Panc1 (cell line): ENCODE measurements at regions not wholly inside any gene's neighbourhood (a gene's known extent, or its start where the extent isn't known, plus 50 kb on each side); places are given as distances from the start of the nearest gene placed in this dataset.

Source experiments
- ATAC-seq: fragments of 200-7000 bp; cut with Tn5 transposase; 2 replicates; pipeline ENCODE4 v1.9.1; 2020; ENCODE audit warnings: mild to moderate bottlenecking, moderate library complexity
- BruUV-seq: library from RNA; stranded (reverse); fragments of 400-500 nt; replicated peaks from 2 replicates; lab custom pipeline; 2021; lab: Mats Ljungman, UMichigan
- CTCF ChIA-PET: fragments of 300-600 bp; sonication (Branson Sonifier 250); formaldehyde crosslinking; loops from one replicate; lab custom pipeline; 2022; ENCODE audit warnings: antibody characterized with exemption; lab: Charles Lee
- POLR2A ChIA-PET: fragments of 300-600 bp; sonication (Branson Sonifier 250); formaldehyde crosslinking; loops from one replicate; lab custom pipeline; 2022; ENCODE audit warnings: antibody characterized with exemption; lab: Charles Lee
- DNase-seq: peaks from one replicate; pipeline ENCODE4 v3.0.0-alpha.2; 2010; ENCODE audit warnings: low read depth, low spot score
- H3K27ac ChIP-seq: 2 replicates; pipeline ENCODE4 v1.5.1; 2011; ENCODE audit warnings: mild to moderate bottlenecking, low read length, inconsistent platforms
- H3K27me3 ChIP-seq: fragments of 200-500 bp; sonication (Bioruptor generic); 2 replicates; pipeline ENCODE4 v1.6.0; 2014; ENCODE audit warnings: low read length, inconsistent platforms; ENCODE audit not compliant: control insufficient read depth, insufficient read depth
- H3K36me3 ChIP-seq: fragments of 200-500 bp; sonication (Bioruptor generic); 2 replicates; pipeline ENCODE4 v1.5.1; 2014; ENCODE audit warnings: inconsistent platforms, mild to moderate bottlenecking, low read length, moderate library complexity; ENCODE audit not compliant: control insufficient read depth, insufficient read depth
- H3K4me1 ChIP-seq: 2 replicates; pipeline ENCODE4 v1.5.1; 2011; ENCODE audit warnings: inconsistent platforms, mild to moderate bottlenecking, low read length, moderate library complexity; ENCODE audit not compliant: control insufficient read depth, insufficient read depth
- H3K4me3 ChIP-seq, 2 experiments: 2 replicates each; pipeline ENCODE4 v1.5.1; 2011 to 2012; ENCODE audit warnings: low read depth in 2 of 2, low read length in 2 of 2, mild to moderate bottlenecking in 2 of 2, inconsistent platforms in 1 of 2, moderate library complexity in 1 of 2
- H3K9me3 ChIP-seq: fragments of 200-500 bp; sonication (Bioruptor generic); 2 replicates; pipeline ENCODE4 v1.5.1; 2014; ENCODE audit warnings: low read depth, mild to moderate bottlenecking, inconsistent platforms, low read length, moderate library complexity; ENCODE audit not compliant: control insufficient read depth, insufficient read depth
- CTCF ChIP-seq: fragments of 450-650 bp; IDR thresholded peaks from 2 replicates; pipeline ENCODE4 v1.5.1; 2017; ENCODE audit warnings: mild to moderate bottlenecking
- POLR2AphosphoS5 ChIP-seq: IDR thresholded peaks from 2 replicates; pipeline ENCODE4 v1.6.1; 2012; ENCODE audit warnings: mild to moderate bottlenecking, low read depth, low read length, moderate library complexity
- REST ChIP-seq, 2 experiments: IDR thresholded peaks; 2 replicates each; pipeline ENCODE4 v1.6.1; 2011 to 2012; ENCODE audit warnings: low read depth in 2 of 2, control low read depth in 1 of 2, low read length in 1 of 2, mild to moderate bottlenecking in 1 of 2, moderate library complexity in 1 of 2; ENCODE audit not compliant: insufficient read depth in 1 of 2
- SIN3A ChIP-seq: IDR thresholded peaks from 2 replicates; pipeline ENCODE4 v1.6.1; 2012; ENCODE audit warnings: low read depth, mild to moderate bottlenecking, low read length, moderate library complexity, borderline replicate concordance; ENCODE audit not compliant: insufficient read depth
- TCF7L2 ChIP-seq: IDR thresholded peaks from 2 replicates; pipeline ENCODE4 v1.6.1; 2011; ENCODE audit warnings: mild to moderate bottlenecking, low read depth, low read length, inconsistent platforms
- in situ Hi-C: cut with HindIII; loops from 2 replicates; pipeline ENCODE4 v1.10.0; 2016; ENCODE audit warnings: low sequenced_read_pairs, low pct_unique_long_range_greater_than_20kb
- intact Hi-C: fragments of 100-400 bp; cut with micrococcal nuclease; formaldehyde crosslinking; loops from one replicate; pipeline ENCODE4 v1.10.0; 2022; ENCODE audit not compliant: unreplicated experiment

DNA sequence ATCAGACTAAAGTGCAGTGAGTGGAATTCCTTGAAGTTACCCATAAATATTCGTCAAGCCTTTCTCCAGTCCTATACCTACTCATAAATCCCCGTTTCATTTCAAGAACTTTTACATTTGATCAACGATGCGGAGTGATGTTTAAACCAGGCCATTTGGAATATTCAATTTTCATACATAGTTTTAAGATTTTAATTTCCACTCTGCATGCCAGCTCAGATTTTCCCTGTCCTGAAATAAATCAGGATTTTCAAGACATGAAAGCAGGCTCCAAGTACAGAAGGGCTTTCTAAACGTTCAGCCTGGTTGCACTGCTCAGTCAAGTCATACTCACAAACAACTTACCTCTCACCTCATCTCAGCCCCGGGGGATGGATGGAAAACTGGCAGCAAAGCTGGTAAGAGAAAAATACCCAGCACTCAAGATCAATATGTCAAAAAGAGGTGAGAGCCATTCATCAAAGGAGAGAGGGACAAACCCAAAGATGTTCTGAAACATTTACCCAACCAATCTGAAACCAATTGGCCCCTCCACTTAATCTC, 418.5 kb downstream of the PLPP3 start:
- POLR2A ChIA-PET = no interaction called here
- intact Hi-C loops (no loop called here), in situ Hi-C loops (no loop called here)
- no TSS peak for BruUV-seq
- TF ChIP-seq CTCF (no peak), TCF7L2 (no peak), REST (IDR thresholded peaks at IDR 0.05; ENCODE audit: insufficient read depth in 1 of 2, low read depth in 2 of 2, low read length in 1 of 2) (no peak), SIN3A (no peak), POLR2AphosphoS5 (no peak)
- Histone ChIP-seq H3K36me3 (no peaks in the 10 kb centered on the region), H3K9me3 (no peaks in the 10 kb centered on the region), H3K4me1 (no peaks in the 10 kb centered on the region), H3K27ac (no peak overlapping the region), H3K4me3 (no peak overlapping the region), H3K27me3 (no peaks in the 10 kb centered on the region)
- ATAC-seq (no peak), DNase-seq (no peak)
- CTCF ChIA-PET = no interaction called here

DNA sequence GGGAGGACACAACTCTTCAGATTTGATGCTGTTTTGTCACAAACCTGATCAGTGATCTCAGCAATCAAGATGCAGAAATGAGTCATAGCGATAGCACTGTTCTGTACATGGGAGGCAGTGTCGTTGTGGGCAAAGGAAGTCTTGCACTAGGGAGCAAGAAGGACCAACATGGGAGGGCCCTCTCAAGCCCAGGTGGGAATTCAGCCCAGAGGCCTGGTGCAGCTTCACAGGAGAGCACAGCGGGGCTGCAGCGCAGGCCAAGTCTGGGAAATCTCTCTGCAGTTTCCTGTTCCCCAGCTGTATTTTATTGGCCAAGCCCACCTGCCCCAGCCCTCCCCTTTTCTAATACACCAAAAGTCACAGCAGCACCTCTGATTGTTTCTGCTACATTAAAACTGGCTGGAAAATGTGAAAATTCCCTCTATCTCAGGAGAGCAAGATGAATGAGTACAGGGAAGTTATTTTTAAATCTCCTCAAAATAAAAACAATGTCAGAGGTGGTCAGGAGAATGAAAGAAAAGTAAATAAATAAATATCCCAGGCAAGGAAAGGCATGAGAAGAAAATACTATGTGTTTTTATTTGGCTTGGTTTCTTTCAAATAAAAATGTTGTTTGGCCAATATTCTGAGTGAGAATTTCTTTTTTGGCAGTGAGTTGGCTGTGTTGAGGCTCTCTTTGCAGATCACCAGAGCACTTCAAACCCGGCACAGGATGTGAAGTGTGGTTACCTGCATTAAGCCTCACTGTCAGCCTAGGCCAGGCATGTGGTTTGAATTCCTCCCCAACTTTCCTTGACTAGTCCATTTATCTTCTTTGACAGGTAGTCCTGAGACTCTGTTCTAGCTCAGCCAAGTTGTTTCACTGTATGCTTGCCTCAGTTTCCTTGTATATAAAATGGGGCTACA, 422.1 kb downstream of the PLPP3 start:
- TF ChIP-seq CTCF = no peak
- no peak for TF ChIP-seq TCF7L2
- no peak for TF ChIP-seq POLR2AphosphoS5
- no peak for TF ChIP-seq SIN3A
- no peak for TF ChIP-seq REST (IDR thresholded peaks at IDR 0.05; ENCODE audit: insufficient read depth in 1 of 2, low read depth in 2 of 2, low read length in 1 of 2)
- in situ Hi-C loops (no loop called here), intact Hi-C loops (no loop called here)
- H3K27me3 ChIP-seq = no peaks in the 10 kb centered on the region; the same call in 1 of the 2 replicates
- no peak for DNase-seq
- BruUV-seq = no TSS peak
- no peak overlapping the region for H3K27ac ChIP-seq
- no peaks in the 10 kb centered on the region for H3K9me3 ChIP-seq
- no peak for ATAC-seq
- ChIA-PET CTCF (no interaction called here), POLR2A (interaction anchor here (0.6 kb wide), 1 partner anchor 422 kb away, joined by 3 read pairs; the partner anchor contains the start of gene PLPP3)
- H3K36me3 ChIP-seq = no peaks in the 10 kb centered on the region
- no peaks in the 10 kb centered on the region for H3K4me1 ChIP-seq
- no peak overlapping the region for H3K4me3 ChIP-seq
